AG09319 (cell line): ENCODE measurements at regions not wholly inside any gene's neighbourhood (a gene's known extent, or its start where the extent isn't known, plus 50 kb on each side); places are given as distances from the start of the nearest gene placed in this dataset.

ENCODE experiments used
- DNase-seq: peaks from one replicate; pipeline ENCODE4 v3.0.0-alpha.2; 2010; ENCODE audit warnings: low read depth; ENCODE audit errors: extremely low read depth
- CTCF ChIP-seq: IDR thresholded peaks from 2 replicates; pipeline ENCODE4 v1.5.1; 2011; ENCODE audit warnings: low read depth, mild to moderate bottlenecking, inconsistent platforms, low read length, moderate library complexity

- TF ChIP-seq CTCF: no peak
- DNase-seq: no peak
Measured at GRCh38 chr10:28837613-28838390, 160.5 kb downstream of the BAMBI start.

GRCh38 chr10:28838908-28839307, 161.6 kb downstream of the BAMBI start:
- TF ChIP-seq CTCF: no peak
- DNase-seq: no peak

- no peak for TF ChIP-seq CTCF
- no peak for DNase-seq
Measured at GRCh38 chr10:28839600-28840007, 162.3 kb downstream of the BAMBI start.

- TF ChIP-seq CTCF: no peak
- no peak for DNase-seq
Measured at GRCh38 chr10:28840202-28840601, 162.9 kb downstream of the BAMBI start.

- no peak for DNase-seq
- TF ChIP-seq CTCF: no peak
Measured at GRCh38 chr10:28840971-28841370, 163.7 kb downstream of the BAMBI start.

- no peak for DNase-seq
- no peak for TF ChIP-seq CTCF
Measured at GRCh38 chr10:28841625-28842024, 164.3 kb downstream of the BAMBI start.

GRCh38 chr10:28842321-28842720, 165.0 kb downstream of the BAMBI start:
- DNase-seq: no peak
- no peak for TF ChIP-seq CTCF
